Lower leg skin (tissue), 3 donors: ENCODE measurements at regions not wholly inside any gene's neighbourhood (a gene's known extent, or its start where the extent isn't known, plus 50 kb on each side); places are given as distances from the start of the nearest gene placed in this dataset.

Experiments
- CTCF ChIP-seq, 3 donors: fragments of 450-650 bp; IDR thresholded peaks; one replicate each; pipeline ENCODE4 v1.5.1; 2016; ENCODE audit warnings: antibody characterized with exemption in 3 of 3, mild to moderate bottlenecking in 3 of 3, moderate library complexity in 2 of 3
- POLR2A ChIP-seq, 2 donors: fragments of 450-650 bp; IDR thresholded peaks; one replicate each; pipeline ENCODE4 v1.6.1; 2016 to 2017; ENCODE audit warnings: antibody characterized with exemption in 2 of 2, mild to moderate bottlenecking in 1 of 2, moderate library complexity in 1 of 2

- TF ChIP-seq POLR2A (IDR thresholded peaks at IDR 0.05), result no peak
- TF ChIP-seq CTCF (IDR thresholded peaks at IDR 0.05), result no peak
These were observed 819.2 kb downstream of the NLGN4Y start for GRCh38 chrY:15343522-15343921.
